H9 (cell line): ENCODE measurements at regions not wholly inside any gene's neighbourhood (a gene's known extent, or its start where the extent isn't known, plus 50 kb on each side); places are given as distances from the start of the nearest gene placed in this dataset.

Experiments used
- DNase-seq: peaks from one replicate; pipeline ENCODE4 v3.0.0-alpha.2; 2017
- H2AFZ ChIP-seq: one replicate; pipeline ENCODE4 v1.6.1; 2013; ENCODE audit warnings: mild to moderate bottlenecking, low read length, control low read depth, moderate library complexity
- H2AK5ac ChIP-seq: 2 replicates; pipeline ENCODE4 v1.6.1; 2013; ENCODE audit warnings: low read length, control low read depth, mixed read lengths; ENCODE audit not compliant: insufficient read length
- H2BK120ac ChIP-seq: one replicate; pipeline ENCODE4 v1.6.1; 2013; ENCODE audit warnings: low read depth, mild to moderate bottlenecking, low read length, control low read depth, inconsistent platforms; ENCODE audit not compliant: poor library complexity, severe bottlenecking
- H2BK12ac ChIP-seq: 2 replicates; pipeline ENCODE4 v1.6.1; 2013; ENCODE audit warnings: low read length, control low read depth, mixed read lengths, low read depth; ENCODE audit not compliant: insufficient read length
- H2BK15ac ChIP-seq: 2 replicates; pipeline ENCODE4 v1.6.1; 2013; ENCODE audit warnings: low read depth, low read length, control low read depth
- H2BK20ac ChIP-seq: one replicate; pipeline ENCODE4 v1.6.1; 2013; ENCODE audit warnings: low read depth, mild to moderate bottlenecking, low read length, control low read depth, inconsistent platforms; ENCODE audit not compliant: poor library complexity, severe bottlenecking
- H2BK5ac ChIP-seq: 2 replicates; pipeline ENCODE4 v1.6.1; 2013; ENCODE audit warnings: low read length, control low read depth, mixed read lengths; ENCODE audit not compliant: insufficient read length
- H3K14ac ChIP-seq: 2 replicates; pipeline ENCODE4 v1.6.1; 2013; ENCODE audit warnings: low read length, control low read depth; ENCODE audit not compliant: insufficient read depth
- H3K18ac ChIP-seq: 2 replicates; pipeline ENCODE4 v1.6.1; 2013; ENCODE audit warnings: low read depth, mild to moderate bottlenecking, mixed read lengths, low read length, control low read depth; ENCODE audit not compliant: insufficient read length
- H3K23ac ChIP-seq: 2 replicates; pipeline ENCODE4 v1.6.1; 2013; ENCODE audit warnings: low read length, control low read depth, mixed read lengths, low read depth; ENCODE audit not compliant: insufficient read length
- H3K23me2 ChIP-seq: 2 replicates; pipeline ENCODE4 v1.6.1; 2013; ENCODE audit warnings: low read depth, mild to moderate bottlenecking, mixed read lengths, low read length, control low read depth; ENCODE audit not compliant: insufficient read length, poor library complexity, severe bottlenecking
- H3K27ac ChIP-seq: 2 replicates; pipeline ENCODE4 v1.5.1; 2013; ENCODE audit warnings: low read length, control low read depth, mixed read lengths, low read depth; ENCODE audit not compliant: insufficient read length
- H3K27me3 ChIP-seq: 2 replicates; pipeline ENCODE4 v1.6.1; 2013; ENCODE audit warnings: low read length, control low read depth, inconsistent platforms; ENCODE audit not compliant: insufficient read depth
- H3K4ac ChIP-seq: 2 replicates; pipeline ENCODE4 v1.6.1; 2013; ENCODE audit warnings: low read depth, mild to moderate bottlenecking, control low read depth, inconsistent platforms, low read length, moderate library complexity
- H3K4me1 ChIP-seq: 2 replicates; pipeline ENCODE4 v1.6.1; 2013; ENCODE audit warnings: low read length, control low read depth, inconsistent platforms; ENCODE audit not compliant: insufficient read depth
- H3K4me2 ChIP-seq: 2 replicates; pipeline ENCODE4 v1.6.1; 2013; ENCODE audit warnings: low read length, control low read depth, mixed read lengths; ENCODE audit not compliant: insufficient read length, insufficient read depth
- H3K56ac ChIP-seq: 2 replicates; pipeline ENCODE4 v1.6.1; 2013; ENCODE audit warnings: low read depth, mild to moderate bottlenecking, mixed read lengths, low read length, control low read depth; ENCODE audit not compliant: insufficient read length
- H3K79me1 ChIP-seq: 2 replicates; pipeline ENCODE4 v1.6.1; 2013; ENCODE audit warnings: low read depth, mild to moderate bottlenecking, moderate library complexity, low read length, control low read depth, inconsistent platforms; ENCODE audit not compliant: insufficient read depth, poor library complexity, severe bottlenecking
- H3K79me2 ChIP-seq: 2 replicates; pipeline ENCODE4 v1.6.1; 2013; ENCODE audit warnings: low read length, control low read depth, inconsistent platforms; ENCODE audit not compliant: insufficient read depth
- H3K9ac ChIP-seq: 2 replicates; pipeline ENCODE4 v1.6.1; 2013; ENCODE audit warnings: low read length, control low read depth, mixed read lengths; ENCODE audit not compliant: insufficient read length; ENCODE audit errors: extremely low read depth
- H3K9me3 ChIP-seq: one replicate; pipeline ENCODE4 v1.6.1; 2013; ENCODE audit warnings: low read depth, low read length, inconsistent platforms; ENCODE audit not compliant: control insufficient read depth
- H3T11ph ChIP-seq: one replicate; pipeline ENCODE4 v1.6.1; 2013; ENCODE audit warnings: mild to moderate bottlenecking, low read length, control low read depth, inconsistent platforms
- H4K20me1 ChIP-seq: one replicate; pipeline ENCODE4 v1.6.1; 2013; ENCODE audit not compliant: control insufficient read depth, insufficient read length, insufficient read depth
- H4K5ac ChIP-seq: 2 replicates; pipeline ENCODE4 v1.6.1; 2013; ENCODE audit warnings: low read depth, mild to moderate bottlenecking, mixed read lengths, low read length, control low read depth; ENCODE audit not compliant: insufficient read length
- H4K8ac ChIP-seq: replicated peaks from 2 replicates; pipeline ENCODE4 v1.6.1; 2013; ENCODE audit warnings: low read length, control low read depth, mixed read lengths, low read depth; ENCODE audit not compliant: insufficient read length
- H4K91ac ChIP-seq: 2 replicates; pipeline ENCODE4 v1.6.1; 2013; ENCODE audit warnings: low read depth, mild to moderate bottlenecking, moderate library complexity, mixed read lengths, low read length, control low read depth; ENCODE audit not compliant: insufficient read length
- H3K27ac Mint-ChIP-seq, 3 experiments: 2 replicates in 2 of 3; 3 replicates in 1 of 3; pipeline ENCODE4 v1.8.0; 2020 to 2021; ENCODE audit warnings: mixed read lengths in 3 of 3, mild to moderate bottlenecking in 1 of 3, moderate library complexity in 1 of 3
- H3K27me3 Mint-ChIP-seq: 2 replicates; pipeline ENCODE4 v1.8.0; 2021; ENCODE audit warnings: low read depth, mild to moderate bottlenecking, moderate library complexity, mixed read lengths
- H3K36me3 Mint-ChIP-seq, 3 experiments: 2 replicates in 2 of 3; 3 replicates in 1 of 3; pipeline ENCODE4 v1.8.0; 2020 to 2021; ENCODE audit warnings: low read depth in 3 of 3, mixed read lengths in 3 of 3; ENCODE audit not compliant: insufficient read depth in 1 of 3
- H3K4me1 Mint-ChIP-seq, 2 experiments: 2 replicates each; pipeline ENCODE4 v1.8.0; 2020; ENCODE audit warnings: mixed read lengths in 2 of 2
- H3K4me3 Mint-ChIP-seq, 2 experiments: 2 replicates in 1 of 2; 3 replicates in 1 of 2; pipeline ENCODE4 v1.8.0; 2020 to 2021; ENCODE audit warnings: mild to moderate bottlenecking in 2 of 2, mixed read lengths in 2 of 2, moderate library complexity in 1 of 2
- H3K9me3 Mint-ChIP-seq, 2 experiments: 2 replicates in 1 of 2; 3 replicates in 1 of 2; pipeline ENCODE4 v1.8.0; 2020; ENCODE audit warnings: mild to moderate bottlenecking in 2 of 2, mixed read lengths in 2 of 2, moderate library complexity in 1 of 2
- WGBS: extraction: QIAGEN DNeasy Blood & Tissue Kit; methylation state at CpG from one replicate; pipeline ENCODE4 v1.1.7; 2013; ENCODE audit warnings: missing lambda C conversion rate, low lambda C conversion rate, mixed read lengths; ENCODE audit not compliant: insufficient read length; ENCODE audit errors: extremely low coverage; 5-methylcytosine and 5-hydroxymethylcytosine counted together
- TF ChIP-seq, protein P1 (sequence below): fragments of 200-600 bp; sonication (generic); conservative IDR thresholded peaks from 3 replicates; pipeline ENCODE4 v1.8.0; 2021; ENCODE audit warnings: antibody characterized with exemption, mild to moderate bottlenecking

DNA sequence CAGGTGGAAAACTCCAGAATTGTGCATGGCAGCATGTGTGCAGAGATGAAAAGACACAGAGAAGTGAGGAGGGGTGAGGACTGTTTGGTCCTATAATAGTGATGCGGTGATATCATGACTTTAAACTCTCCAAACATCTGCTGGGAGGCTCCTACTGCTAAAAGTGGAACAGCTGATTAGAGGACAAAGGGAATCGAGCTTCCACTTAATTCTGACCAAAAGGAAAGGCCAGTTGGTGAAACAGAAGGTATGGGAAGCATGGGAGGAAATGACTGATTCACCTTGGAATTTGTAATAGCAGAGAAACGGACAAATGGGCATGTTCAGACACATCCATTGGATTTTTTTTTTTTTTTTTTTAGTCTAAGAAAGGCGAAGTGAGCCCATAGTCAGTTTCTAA, 67.5 kb upstream of the MAMDC2 start:
- Histone ChIP-seq H4K8ac (no peak overlapping the region), H3K4ac (no peak overlapping the region), H3K27ac (no peak overlapping the region), H3T11ph (no peak overlapping the region), H4K20me1 (no peaks in the 10 kb centered on the region), H3K79me2 (no peaks in the 10 kb centered on the region), H3K56ac (no peak overlapping the region), H3K18ac (no peak overlapping the region), H2BK120ac (no peak overlapping the region), H4K91ac (no peak overlapping the region), H2BK20ac (no peak overlapping the region), H2BK5ac (no peak overlapping the region), H3K4me1 (no peaks in the 10 kb centered on the region), H3K23ac (no peak overlapping the region), H3K79me1 (no peaks in the 10 kb centered on the region), H2AK5ac (no peak overlapping the region), H2BK12ac (no peak overlapping the region), H3K27me3 (no peaks in the 10 kb centered on the region), H2AFZ (no peak overlapping the region), H2BK15ac (no peak overlapping the region), H3K14ac (no peak overlapping the region), H3K4me2 (no peak overlapping the region), H3K9ac (no peak overlapping the region), H4K5ac (no peak overlapping the region), H3K9me3 (no peaks in the 10 kb centered on the region), H3K23me2 (no peaks in the 10 kb centered on the region)
- peaks cover 9 to 10% of the 10 kb centered on the region in 2 experiments for H3K4me1 Mint-ChIP-seq
- DNase-seq, result no peak
- TF ChIP-seq, protein P1, sequence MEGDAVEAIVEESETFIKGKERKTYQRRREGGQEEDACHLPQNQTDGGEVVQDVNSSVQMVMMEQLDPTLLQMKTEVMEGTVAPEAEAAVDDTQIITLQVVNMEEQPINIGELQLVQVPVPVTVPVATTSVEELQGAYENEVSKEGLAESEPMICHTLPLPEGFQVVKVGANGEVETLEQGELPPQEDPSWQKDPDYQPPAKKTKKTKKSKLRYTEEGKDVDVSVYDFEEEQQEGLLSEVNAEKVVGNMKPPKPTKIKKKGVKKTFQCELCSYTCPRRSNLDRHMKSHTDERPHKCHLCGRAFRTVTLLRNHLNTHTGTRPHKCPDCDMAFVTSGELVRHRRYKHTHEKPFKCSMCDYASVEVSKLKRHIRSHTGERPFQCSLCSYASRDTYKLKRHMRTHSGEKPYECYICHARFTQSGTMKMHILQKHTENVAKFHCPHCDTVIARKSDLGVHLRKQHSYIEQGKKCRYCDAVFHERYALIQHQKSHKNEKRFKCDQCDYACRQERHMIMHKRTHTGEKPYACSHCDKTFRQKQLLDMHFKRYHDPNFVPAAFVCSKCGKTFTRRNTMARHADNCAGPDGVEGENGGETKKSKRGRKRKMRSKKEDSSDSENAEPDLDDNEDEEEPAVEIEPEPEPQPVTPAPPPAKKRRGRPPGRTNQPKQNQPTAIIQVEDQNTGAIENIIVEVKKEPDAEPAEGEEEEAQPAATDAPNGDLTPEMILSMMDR, result no peak
- no peaks in the 10 kb centered on the region; a peak in 1 of 5 replicates for H3K9me3 Mint-ChIP-seq
- no peak overlapping the region for H3K4me3 Mint-ChIP-seq
- no peak overlapping the region for H3K27ac Mint-ChIP-seq
- no CpG with 5 or more reads among the region's 4 CpGs for WGBS
- no peaks in the 10 kb centered on the region; the same call in 1 of the 2 replicates for H3K27me3 Mint-ChIP-seq
- H3K36me3 Mint-ChIP-seq, result no peaks in the 10 kb centered on the region
